GM12872 (cell line): ENCODE measurements at regions not wholly inside any gene's neighbourhood (a gene's known extent, or its start where the extent isn't known, plus 50 kb on each side); places are given as distances from the start of the nearest gene placed in this dataset.

Source experiments
- CTCF ChIP-seq: IDR thresholded peaks from 3 replicates; pipeline ENCODE4 v1.5.1; 2011; ENCODE audit warnings: low read depth, mild to moderate bottlenecking, low read length, moderate library complexity; ENCODE audit not compliant: insufficient read depth

GRCh38 chr13:103403148-103403740 is 337.0 kb upstream of the SLC10A2 start:
- no peak for TF ChIP-seq CTCF

- TF ChIP-seq CTCF, result no peak
Measured at GRCh38 chr13:103395139-103395538, 328.9 kb upstream of the SLC10A2 start.

- TF ChIP-seq CTCF, result no peak
Measured at GRCh38 chr13:103394618-103395017, 328.4 kb upstream of the SLC10A2 start.

GRCh38 chr13:103391936-103392335 is 325.7 kb upstream of the SLC10A2 start:
- TF ChIP-seq CTCF, result no peak

- TF ChIP-seq CTCF, result no peak
Measured at GRCh38 chr13:103388839-103389238, 322.6 kb upstream of the SLC10A2 start.

GRCh38 chr13:103386341-103386740 is 320.1 kb upstream of the SLC10A2 start:
- TF ChIP-seq CTCF, result no peak

GRCh38 chr13:103373916-103374315 is 307.7 kb upstream of the SLC10A2 start:
- TF ChIP-seq CTCF, result no peak
